Activated effector memory CD4-positive, alpha-beta T cell treated with anti-CD3 and anti-CD28 coated beads, Interleukin-2, amount 50 U/mL, for 16 hours (primary cell): ENCODE measurements at regions not wholly inside any gene's neighbourhood (a gene's known extent, or its start where the extent isn't known, plus 50 kb on each side); places are given as distances from the start of the nearest gene placed in this dataset.

ENCODE experiments used
- DNase-seq: peaks from one replicate; pipeline ENCODE4 v3.0.0-alpha.2; 2020

GRCh38 chr10:110399106-110399964, 94.6 kb upstream of the SMNDC1 start:
- no peak for DNase-seq

- DNase-seq: no peak
Observed at GRCh38 chr10:110399965-110400933, 95.5 kb upstream of the SMNDC1 start.

- DNase-seq: no peak
Observed at GRCh38 chr10:110401401-110402076, 96.2 kb upstream of the DUSP5 start.

DNA sequence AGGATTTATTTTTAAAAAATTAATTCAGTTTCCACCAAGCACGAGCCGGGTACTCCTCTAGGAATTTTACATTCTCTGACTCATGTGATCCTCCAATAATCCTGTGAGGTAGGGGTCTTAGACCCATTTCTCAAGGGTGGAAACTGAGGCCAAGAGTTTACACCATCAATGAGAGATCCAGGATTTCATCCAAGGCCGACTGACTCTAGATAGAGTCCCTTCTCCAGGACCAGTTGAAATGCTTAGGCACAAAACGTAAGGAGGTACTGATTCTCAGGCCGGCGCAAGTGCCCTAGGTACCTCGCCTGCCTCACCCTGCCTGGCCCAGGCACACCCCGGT, 95.7 kb upstream of the DUSP5 start:
- DNase-seq: no peak

GRCh38 chr10:110403593-110403992, 94.1 kb upstream of the DUSP5 start:
- DNase-seq: no peak

DNA sequence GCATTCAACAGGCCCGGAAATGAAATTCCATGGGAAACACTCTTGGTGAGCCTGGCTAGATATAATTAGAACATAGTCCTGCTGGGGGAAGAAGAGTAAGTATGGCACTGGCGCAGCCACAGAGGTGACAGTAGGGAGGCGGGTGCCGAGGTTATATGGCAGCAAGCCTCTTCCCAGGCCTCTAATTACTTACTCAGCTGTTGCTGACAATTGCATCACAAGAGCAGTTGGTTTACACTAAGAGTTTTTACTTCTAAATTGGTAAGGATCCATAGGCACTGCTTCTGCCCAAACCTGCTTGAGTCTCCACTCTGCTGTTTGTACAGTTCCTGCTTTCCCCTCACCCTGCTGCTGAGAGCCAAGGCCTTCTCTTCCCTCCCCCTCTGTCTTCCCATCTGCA, 93.3 kb upstream of the DUSP5 start:
- no peak for DNase-seq

DNA sequence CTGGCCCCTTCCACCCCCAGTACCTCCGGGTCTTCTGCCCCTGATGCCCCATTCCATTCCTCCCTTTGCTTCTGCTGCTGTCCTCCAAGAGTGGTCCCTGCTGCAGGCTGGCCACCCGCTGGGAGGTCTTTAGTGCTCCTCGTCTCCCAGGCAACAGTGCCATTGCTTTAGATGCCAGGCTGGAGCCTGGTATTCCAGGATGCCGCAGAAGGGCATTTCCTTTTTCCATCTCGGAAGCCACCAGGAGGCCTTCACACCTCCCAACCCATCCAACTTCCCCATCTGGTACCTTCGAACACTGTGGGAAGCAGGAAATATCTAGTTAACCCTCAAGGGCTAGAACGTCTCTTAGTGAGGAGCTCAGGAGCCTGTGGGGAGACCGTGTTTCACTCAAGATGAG, 92.9 kb upstream of the DUSP5 start:
- DNase-seq: no peak

DNA sequence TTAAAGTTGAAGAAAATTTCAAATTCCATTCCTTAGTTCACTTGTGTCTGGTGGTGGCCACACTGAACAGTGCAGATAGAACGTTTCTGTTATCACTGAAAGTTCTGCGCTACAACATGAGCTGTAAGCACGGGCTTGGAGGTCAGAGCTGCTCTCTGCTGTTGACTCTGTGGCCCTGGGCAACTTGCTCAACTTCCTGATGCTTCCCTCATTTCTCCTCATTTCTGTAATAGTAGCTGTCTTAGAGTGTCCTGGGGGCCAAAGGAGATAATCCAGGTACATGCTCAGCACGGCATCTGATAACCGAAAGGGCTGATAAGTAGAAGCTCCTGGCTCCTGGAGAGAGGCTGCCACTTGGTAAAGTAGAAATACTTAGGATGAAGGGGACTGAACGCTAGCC, 92.3 kb upstream of the DUSP5 start:
- DNase-seq: no peak

GRCh38 chr10:110407301-110408170, 90.2 kb upstream of the DUSP5 start:
- DNase-seq: no peak

- no peak for DNase-seq
Observed at GRCh38 chr10:110408203-110408871, 89.4 kb upstream of the DUSP5 start.

- no peak for DNase-seq
Observed at GRCh38 chr10:110408943-110409342, 88.8 kb upstream of the DUSP5 start.

DNA sequence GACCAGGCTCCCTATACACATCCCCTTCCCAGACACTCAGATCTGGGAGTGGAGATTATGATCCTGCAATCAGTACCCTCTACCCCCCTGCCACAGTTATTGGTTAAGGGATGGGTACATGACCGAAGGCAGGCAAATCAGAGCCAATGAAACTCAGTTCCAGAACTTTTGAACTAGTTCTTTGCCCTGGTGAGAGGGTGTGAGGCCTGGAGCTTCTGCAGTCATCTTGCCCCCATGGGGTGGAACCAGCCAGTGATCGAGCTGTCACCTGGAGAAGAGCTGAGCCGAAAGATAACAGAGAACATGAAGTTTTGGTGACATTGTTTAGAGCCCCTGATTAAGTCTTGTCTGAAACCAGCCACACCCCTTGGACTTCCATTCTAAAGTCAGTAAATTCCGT, 88.2 kb upstream of the DUSP5 start:
- no peak for DNase-seq

GRCh38 chr10:110409926-110410325, 87.8 kb upstream of the DUSP5 start:
- no peak for DNase-seq

GRCh38 chr10:110410329-110411046, 87.2 kb upstream of the DUSP5 start:
- DNase-seq: no peak

GRCh38 chr10:110411047-110411410, 86.7 kb upstream of the DUSP5 start:
- no peak for DNase-seq

GRCh38 chr10:110413049-110413783, 84.5 kb upstream of the DUSP5 start:
- DNase-seq: no peak

GRCh38 chr10:110413903-110414547, 83.7 kb upstream of the DUSP5 start:
- no peak for DNase-seq

DNA sequence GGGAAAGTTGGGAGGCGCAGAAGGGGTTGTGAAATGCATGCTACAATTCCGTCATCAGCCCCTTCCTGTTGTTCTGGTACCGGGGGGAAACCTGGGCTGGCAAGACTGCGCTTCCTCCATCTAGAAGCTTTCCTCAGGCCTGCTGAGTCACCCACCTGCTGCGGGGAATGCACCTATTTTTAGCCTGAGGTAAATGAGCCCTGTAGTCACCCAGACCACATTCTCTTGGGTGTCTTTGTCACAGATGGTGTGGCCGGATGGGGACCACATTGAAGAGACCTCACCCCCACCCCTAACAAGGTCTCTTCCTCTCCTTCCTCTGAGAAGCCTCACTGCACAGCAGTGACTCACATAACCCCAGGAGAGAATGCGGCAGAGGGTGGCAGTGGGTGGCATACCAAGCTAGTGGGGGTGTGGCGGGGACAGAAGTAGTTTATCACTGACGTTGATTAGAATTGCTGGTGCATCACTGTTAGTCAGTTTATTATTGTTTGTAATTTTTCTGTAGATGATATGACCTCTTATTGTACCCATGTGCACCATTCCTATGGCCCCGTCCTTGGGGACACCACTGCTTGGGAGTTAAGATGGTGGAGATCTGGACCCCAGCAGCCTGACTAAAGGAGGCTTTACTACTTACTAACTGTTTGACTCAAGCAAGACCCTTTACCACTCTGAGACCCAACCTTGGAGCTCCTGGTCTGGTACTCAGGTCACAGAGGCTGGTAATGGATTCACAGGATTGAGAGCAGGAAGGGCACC, 83.0 kb upstream of the DUSP5 start:
- peak; percentile 95 for DNase-seq

- no peak for DNase-seq
Observed at GRCh38 chr10:110415809-110416208, 81.9 kb upstream of the DUSP5 start.
